Fibroblast of pulmonary artery (primary cell): ENCODE measurements at regions not wholly inside any gene's neighbourhood (a gene's known extent, or its start where the extent isn't known, plus 50 kb on each side); places are given as distances from the start of the nearest gene placed in this dataset.
"Not testable (repeated sequence)": the region's sequence is repeated elsewhere in the genome, so short reads cannot be mapped to it uniquely, and the experiment has no call there.

Source experiments
- DNase-seq: peaks from one replicate; pipeline ENCODE4 v3.0.0-alpha.2; 2010; ENCODE audit warnings: low read depth
- H3K4me3 ChIP-seq: replicated peaks from 2 replicates; pipeline ENCODE4 v1.5.1; 2011; ENCODE audit warnings: low read depth, mild to moderate bottlenecking, control low read depth, low read length, moderate library complexity
- TF ChIP-seq, protein P1 (sequence below): IDR thresholded peaks from 2 replicates; pipeline ENCODE4 v1.5.1; 2011; ENCODE audit warnings: mild to moderate bottlenecking, control low read depth, low read length, inconsistent platforms; ENCODE audit errors: missing control alignments

DNA sequence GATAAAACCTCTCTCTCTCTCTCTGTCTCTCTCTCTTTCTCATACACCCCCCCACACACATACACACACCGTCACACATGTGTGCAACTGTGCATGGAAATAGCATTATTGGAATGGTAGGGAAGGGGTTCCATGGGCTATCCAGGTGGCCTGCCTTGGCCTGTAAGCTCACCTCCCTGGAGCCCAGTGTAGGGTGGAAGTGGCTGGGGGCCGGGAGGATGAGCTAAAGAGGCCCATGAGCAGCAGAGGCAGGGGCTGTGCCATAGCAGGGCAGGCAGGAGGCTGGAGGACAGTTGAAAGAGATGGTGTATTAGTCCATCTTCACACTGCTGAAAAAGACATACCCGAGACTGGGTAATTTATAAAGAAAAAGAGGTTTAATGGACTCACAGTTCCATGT, 74.2 kb downstream of the CYTL1 start:
- H3K4me3 ChIP-seq = no peak overlapping the region
- no peak for DNase-seq
- TF ChIP-seq, protein P1, sequence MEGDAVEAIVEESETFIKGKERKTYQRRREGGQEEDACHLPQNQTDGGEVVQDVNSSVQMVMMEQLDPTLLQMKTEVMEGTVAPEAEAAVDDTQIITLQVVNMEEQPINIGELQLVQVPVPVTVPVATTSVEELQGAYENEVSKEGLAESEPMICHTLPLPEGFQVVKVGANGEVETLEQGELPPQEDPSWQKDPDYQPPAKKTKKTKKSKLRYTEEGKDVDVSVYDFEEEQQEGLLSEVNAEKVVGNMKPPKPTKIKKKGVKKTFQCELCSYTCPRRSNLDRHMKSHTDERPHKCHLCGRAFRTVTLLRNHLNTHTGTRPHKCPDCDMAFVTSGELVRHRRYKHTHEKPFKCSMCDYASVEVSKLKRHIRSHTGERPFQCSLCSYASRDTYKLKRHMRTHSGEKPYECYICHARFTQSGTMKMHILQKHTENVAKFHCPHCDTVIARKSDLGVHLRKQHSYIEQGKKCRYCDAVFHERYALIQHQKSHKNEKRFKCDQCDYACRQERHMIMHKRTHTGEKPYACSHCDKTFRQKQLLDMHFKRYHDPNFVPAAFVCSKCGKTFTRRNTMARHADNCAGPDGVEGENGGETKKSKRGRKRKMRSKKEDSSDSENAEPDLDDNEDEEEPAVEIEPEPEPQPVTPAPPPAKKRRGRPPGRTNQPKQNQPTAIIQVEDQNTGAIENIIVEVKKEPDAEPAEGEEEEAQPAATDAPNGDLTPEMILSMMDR = no peak

DNA sequence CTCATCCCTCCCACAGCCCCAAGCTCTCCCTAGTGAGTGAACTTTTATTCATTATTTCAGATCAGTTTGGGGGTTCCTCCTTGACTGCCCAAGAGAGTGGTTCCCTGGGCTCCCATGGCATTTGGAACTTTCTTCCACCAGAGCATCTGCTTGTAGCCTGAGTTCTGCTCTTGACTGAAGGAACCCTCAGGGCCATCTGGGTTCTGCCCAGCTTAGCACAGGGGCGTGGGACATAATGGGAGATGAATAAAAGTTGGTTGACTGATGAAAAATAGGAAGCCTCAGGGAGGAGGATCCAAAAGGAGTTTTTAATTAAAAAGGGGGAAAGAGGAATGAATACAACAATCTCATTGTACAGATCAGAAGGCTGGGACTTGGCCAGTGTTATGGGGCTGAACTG, 73.4 kb downstream of the CYTL1 start:
- no peak for DNase-seq
- TF ChIP-seq, protein P1 = no peak
- H3K4me3 ChIP-seq = no peak overlapping the region

DNA sequence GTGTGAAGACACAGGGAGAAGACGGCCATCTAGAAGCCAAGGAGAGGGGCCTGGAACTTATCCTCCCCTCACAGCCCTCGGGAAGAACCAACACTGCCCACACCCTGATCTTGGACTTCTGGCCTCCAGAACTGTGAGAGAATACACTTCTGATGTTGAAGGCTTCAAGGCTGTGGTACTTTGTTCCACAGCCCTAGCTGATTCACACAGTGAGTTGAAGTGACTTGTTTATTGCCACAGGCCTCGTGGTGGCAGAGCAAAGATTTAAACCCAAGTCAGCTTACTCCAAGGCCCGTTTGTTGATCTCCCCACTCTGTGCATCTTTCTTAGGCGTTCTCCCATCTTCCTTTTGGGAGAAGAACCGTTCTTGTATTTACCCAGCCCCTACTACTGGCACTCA, 72.8 kb downstream of the CYTL1 start:
- DNase-seq = no peak
- H3K4me3 ChIP-seq = no peak overlapping the region
- TF ChIP-seq, protein P1 = no peak

DNA sequence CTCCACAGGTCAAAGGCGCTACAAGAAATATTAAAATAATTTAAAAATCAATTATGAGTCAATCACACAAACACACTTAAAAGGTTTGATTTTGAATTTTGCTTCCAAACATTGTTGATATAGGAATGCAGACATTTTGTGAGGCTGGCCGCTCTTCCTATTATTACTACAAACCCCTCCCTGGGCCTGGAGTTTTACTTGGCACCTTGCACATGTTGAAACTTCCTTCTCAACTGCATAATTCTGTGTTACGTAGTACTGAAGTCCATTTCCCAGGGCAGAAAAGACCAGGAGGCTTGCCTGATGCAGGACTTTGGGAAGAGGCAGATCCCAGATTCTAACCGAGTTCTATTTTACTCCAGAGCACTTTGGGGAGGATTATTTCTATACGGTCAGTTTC, 71.5 kb downstream of the CYTL1 start:
- DNase-seq = no peak
- H3K4me3 ChIP-seq = no peak overlapping the region
- TF ChIP-seq, protein P1 = no peak

DNA sequence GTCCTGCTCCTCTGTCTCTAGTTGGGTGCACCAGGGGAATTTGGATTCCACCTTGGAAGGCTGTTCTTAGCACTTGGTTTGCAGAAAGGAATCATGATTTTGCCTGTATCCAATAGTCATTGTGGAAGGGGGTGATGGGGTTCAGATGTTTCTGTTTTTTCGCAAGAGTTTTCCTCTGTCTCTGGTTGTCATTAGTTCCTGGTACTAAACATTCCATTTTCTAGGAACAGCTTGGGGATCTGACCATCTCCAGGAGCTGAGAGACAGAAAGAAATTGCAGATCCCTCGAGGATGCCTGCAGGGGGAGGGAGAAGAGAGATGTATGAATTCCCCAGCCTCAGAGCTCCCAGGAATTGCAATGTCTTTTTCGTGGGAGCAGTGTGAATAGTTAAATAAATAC, 70.9 kb downstream of the CYTL1 start:
- DNase-seq = no peak
- no peak overlapping the region for H3K4me3 ChIP-seq
- TF ChIP-seq, protein P1 = no peak

DNA sequence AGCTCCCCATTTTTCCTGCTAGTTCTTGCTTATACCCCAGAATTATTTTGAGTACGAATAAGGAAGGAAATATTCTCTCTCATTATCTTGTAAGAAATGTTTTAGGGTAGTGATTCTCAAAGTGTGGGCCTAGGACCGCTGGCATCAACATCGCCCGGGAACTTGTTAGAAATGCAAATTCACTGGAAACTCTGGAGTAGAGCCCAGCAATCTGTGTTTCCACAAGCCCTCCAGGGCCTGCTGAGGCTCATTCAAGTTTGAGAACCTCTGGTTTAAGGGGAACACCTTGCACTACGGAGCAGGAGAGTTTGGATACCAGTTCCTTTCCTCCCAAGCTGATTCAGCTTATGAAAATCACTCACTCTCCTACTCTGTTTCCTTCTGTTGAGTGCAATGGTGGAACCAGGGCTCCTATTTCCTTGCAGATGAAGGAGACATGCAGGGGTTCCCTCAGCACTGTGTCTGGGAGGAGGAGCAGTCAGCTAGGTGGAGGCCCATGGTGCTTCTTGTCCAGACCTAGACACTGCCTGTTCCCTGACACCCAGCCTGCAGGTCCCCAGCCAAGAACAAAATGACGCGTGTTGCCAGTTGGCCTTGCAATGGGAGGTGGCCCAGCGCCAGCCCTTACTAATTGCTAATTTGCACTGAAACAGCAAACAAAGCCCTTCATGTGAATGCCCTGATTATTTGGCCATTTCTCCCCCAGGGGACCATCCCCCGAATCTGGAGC, 68.5 kb downstream of the CYTL1 start:
- DNase-seq = no peak
- TF ChIP-seq, protein P1 = no peak
- H3K4me3 ChIP-seq = no peak overlapping the region

DNA sequence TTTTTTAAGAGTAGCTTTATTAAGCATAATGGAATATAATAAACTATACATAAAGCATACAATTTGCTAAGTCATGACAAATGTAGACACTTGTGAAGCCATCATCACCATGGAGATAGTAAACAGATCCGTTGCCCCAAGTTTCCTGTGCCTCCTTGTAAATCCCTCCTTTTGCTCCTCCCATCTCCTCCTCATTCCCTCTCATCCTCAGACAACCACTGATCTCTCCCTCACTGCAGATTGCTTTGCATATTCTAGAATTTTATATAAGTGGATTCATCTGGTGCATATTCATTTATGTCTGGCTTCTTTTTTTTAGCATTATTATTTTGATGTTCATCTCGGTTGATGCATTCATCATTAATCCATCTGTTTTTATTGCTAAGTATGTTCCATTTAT, 67.0 kb downstream of the CYTL1 start:
- DNase-seq = no peak
- TF ChIP-seq, protein P1 = no peak
- H3K4me3 ChIP-seq = no peak overlapping the region

DNA sequence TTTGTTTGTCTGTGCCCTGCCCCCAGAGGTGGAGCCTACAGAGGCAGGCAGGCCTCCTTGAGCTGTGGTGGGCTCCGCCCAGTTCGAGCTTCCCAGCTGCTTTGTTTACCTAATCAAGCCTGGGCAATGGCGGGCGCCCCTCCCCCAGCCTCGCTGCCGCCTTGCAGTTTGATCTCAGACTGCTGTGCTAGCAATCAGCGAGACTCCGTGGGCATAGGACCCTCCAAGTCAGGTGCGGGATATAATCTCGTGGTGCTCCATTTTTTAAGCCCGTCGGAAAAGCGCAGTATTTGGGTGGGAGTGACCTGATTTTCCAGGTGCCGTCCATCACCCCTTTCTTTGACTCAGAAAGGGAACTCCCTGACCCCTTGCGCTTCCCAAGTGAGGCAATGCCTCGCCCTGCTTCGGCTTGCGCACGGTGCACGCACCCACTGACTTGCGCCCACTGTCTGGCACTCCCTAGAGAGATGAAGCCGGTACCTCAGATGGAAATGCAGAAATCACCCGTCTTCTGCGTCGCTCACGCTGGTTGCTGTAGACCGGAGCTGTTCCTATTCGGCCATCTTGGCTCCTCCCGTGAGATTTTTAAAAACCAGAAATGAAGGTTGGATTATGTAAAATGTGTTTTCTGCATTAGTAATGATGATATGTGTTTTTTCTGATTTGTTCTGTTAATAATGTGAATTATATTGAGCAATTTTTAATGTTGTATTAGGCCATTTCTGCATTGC, 59.7 kb downstream of the CYTL1 start:
- H3K4me3 ChIP-seq, DNase-seq: not testable (repeated sequence)
